ENCODE measurements at regions not wholly inside any gene's neighbourhood (a gene's known extent, or its start where the extent isn't known, plus 50 kb on each side); places are given as distances from the start of the nearest gene placed in this dataset.

DNA sequence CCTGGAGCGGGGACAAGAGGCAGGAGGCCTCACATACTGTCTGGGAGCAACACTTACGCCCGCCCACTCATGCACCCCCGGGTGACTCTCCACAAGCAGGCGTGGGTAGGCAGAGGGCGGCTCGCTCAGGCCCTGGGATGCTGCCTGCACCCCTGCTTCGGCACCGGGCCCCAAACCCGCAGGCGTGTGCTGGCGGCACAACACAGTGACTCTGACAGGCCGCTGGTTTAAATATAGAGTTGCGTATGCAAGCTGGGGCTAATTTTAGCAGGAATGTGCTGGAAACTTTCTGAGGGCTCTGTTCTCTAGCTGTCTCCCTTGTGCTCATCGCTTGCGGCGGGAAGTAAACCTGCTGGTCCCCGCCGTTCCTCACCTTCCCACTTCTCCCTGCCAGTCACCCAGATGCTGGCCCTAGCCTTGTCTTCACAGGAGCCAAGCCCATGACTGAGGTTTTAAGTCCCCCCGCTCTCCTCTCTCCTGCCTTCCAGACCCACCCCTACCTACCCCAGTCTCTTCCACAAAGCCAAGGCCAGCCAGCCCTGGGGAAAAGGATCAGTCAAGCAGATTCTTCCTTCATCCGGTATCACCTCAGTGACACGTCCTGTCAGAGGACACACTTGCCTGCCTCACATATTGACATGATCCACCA, 94.5 kb upstream of the FOXP4 start:
- Mint-ChIP-seq H3K27me3 (ENCODE audit: low read depth) (peaks cover 1% of the 10 kb centered on the region), H3K4me1 (ENCODE audit: low read depth) (peaks cover 3% of the 10 kb centered on the region), H3K9me3 (no peaks in the 10 kb centered on the region), H3K4me3 (no peak overlapping the region), H3K36me3 (ENCODE audit: insufficient read depth) (no peaks in the 10 kb centered on the region)
- no peak for DNase-seq
- no peak for ATAC-seq

DNA sequence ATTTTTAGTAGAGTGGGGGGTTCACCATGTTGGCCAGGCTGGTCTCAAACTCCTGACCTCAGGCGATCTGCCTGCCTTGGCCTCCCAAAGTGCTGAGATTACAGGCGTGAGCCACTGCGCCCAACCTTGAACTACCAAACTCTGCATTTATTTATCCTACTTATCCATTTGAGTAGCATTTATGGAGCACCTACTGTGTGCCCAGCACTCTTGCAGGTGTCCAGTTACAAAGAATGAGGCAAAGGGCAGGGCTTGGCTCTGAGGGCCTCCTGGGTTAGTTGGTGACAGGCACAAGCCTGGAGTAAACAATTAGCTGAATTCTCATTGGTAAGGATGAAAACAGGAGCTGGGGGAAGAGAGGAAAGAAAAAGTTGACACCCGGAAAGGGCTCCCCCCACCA, 93.4 kb upstream of the FOXP4 start:
- Mint-ChIP-seq H3K9me3 (no peaks in the 10 kb centered on the region), H3K4me1 (ENCODE audit: low read depth) (peaks cover 3% of the 10 kb centered on the region), H3K4me3 (no peak overlapping the region), H3K36me3 (ENCODE audit: insufficient read depth) (no peaks in the 10 kb centered on the region), H3K27me3 (ENCODE audit: low read depth) (peaks cover 1% of the 10 kb centered on the region)
- DNase-seq (no peak), ATAC-seq (no peak)

- H3K4me1 Mint-ChIP-seq (ENCODE audit: low read depth), result peaks cover 3% of the 10 kb centered on the region
- H3K36me3 Mint-ChIP-seq (ENCODE audit: insufficient read depth), result no peaks in the 10 kb centered on the region
- no peak for ATAC-seq
- no peak for DNase-seq
- H3K27me3 Mint-ChIP-seq (ENCODE audit: low read depth), result peaks cover 4% of the 10 kb centered on the region
- no peaks in the 10 kb centered on the region for H3K9me3 Mint-ChIP-seq
- H3K4me3 Mint-ChIP-seq, result no peak overlapping the region
Observed at GRCh38 chr6:41453244-41453643, 92.9 kb upstream of the FOXP4 start.

- H3K4me1 Mint-ChIP-seq (ENCODE audit: low read depth), result peaks cover 3% of the 10 kb centered on the region
- H3K27me3 Mint-ChIP-seq (ENCODE audit: low read depth), result peaks cover 8% of the 10 kb centered on the region
- no peak overlapping the region for H3K4me3 Mint-ChIP-seq
- no peak for DNase-seq
- no peak for ATAC-seq
- H3K36me3 Mint-ChIP-seq (ENCODE audit: insufficient read depth), result no peaks in the 10 kb centered on the region
- no peaks in the 10 kb centered on the region for H3K9me3 Mint-ChIP-seq
Observed at GRCh38 chr6:41454189-41454789, 91.9 kb upstream of the FOXP4 start.

GRCh38 chr6:41455410-41455809, 90.8 kb upstream of the FOXP4 start:
- ATAC-seq, result no peak
- Mint-ChIP-seq H3K36me3 (ENCODE audit: insufficient read depth) (no peaks in the 10 kb centered on the region), H3K4me3 (no peak overlapping the region), H3K9me3 (no peaks in the 10 kb centered on the region), H3K4me1 (ENCODE audit: low read depth) (no peaks in the 10 kb centered on the region), H3K27me3 (ENCODE audit: low read depth) (peaks cover 10% of the 10 kb centered on the region)
- DNase-seq, result no peak

GRCh38 chr6:41455818-41456217, 90.4 kb upstream of the FOXP4 start:
- Mint-ChIP-seq H3K9me3 (no peaks in the 10 kb centered on the region), H3K4me1 (ENCODE audit: low read depth) (no peaks in the 10 kb centered on the region), H3K36me3 (ENCODE audit: insufficient read depth) (no peaks in the 10 kb centered on the region), H3K4me3 (no peak overlapping the region), H3K27me3 (ENCODE audit: low read depth) (peaks cover 10% of the 10 kb centered on the region)
- ATAC-seq (no peak), DNase-seq (no peak)

DNA sequence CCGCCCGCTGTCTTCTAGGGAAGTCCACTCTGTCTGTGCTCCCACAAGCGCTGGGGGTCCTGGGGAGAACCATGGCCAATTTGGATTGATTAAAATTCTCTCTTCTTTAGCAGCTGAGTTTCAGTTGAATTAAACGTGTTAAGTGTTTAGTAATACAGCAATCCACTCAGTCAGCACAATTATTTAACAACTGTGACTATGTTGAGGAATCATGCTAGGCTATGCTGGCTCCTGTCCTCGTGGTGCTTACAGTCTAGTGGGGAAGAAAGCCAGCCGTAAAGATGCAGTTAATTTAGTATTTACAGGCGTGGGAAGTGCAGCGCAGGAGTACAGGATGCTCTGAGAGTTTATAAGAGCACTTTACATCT, 88.9 kb upstream of the FOXP4 start:
- DNase-seq (no peak), ATAC-seq (no peak)
- Mint-ChIP-seq H3K4me1 (ENCODE audit: low read depth) (no peaks in the 10 kb centered on the region), H3K27me3 (ENCODE audit: low read depth) (peaks cover 10% of the 10 kb centered on the region), H3K36me3 (ENCODE audit: insufficient read depth) (no peaks in the 10 kb centered on the region), H3K9me3 (no peaks in the 10 kb centered on the region), H3K4me3 (no peak overlapping the region)

DNA sequence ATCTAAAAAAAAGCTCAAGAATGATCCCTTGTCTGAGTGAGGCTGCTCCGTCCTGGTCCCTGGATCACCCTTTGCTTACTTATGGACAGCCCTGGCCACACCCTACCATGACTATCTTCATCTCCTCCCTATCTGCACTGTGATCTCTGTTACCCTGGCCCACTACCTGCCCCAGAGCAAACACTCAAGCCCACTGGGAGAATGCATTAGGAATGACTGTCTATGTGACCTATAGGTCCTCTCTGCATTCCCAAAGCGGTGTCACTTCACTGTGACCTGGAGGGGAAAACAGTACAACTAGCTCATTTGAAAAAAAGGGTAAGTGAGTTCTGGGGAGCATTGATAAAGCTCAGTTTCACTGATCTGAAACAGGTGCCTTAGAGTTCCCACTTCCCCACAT, 86.4 kb upstream of the FOXP4 start:
- Mint-ChIP-seq H3K4me1 (ENCODE audit: low read depth) (no peaks in the 10 kb centered on the region), H3K4me3 (no peak overlapping the region), H3K27me3 (ENCODE audit: low read depth) (peaks cover 23% of the 10 kb centered on the region), H3K9me3 (no peaks in the 10 kb centered on the region), H3K36me3 (ENCODE audit: insufficient read depth) (no peaks in the 10 kb centered on the region)
- ATAC-seq, result no peak
- DNase-seq, result no peak

GRCh38 chr6:41460742-41461336, 85.3 kb upstream of the FOXP4 start:
- peaks cover 31% of the 10 kb centered on the region for H3K27me3 Mint-ChIP-seq (ENCODE audit: low read depth)
- H3K9me3 Mint-ChIP-seq, result no peaks in the 10 kb centered on the region
- DNase-seq, result no peak
- no peak for ATAC-seq
- no peaks in the 10 kb centered on the region for H3K4me1 Mint-ChIP-seq (ENCODE audit: low read depth)
- no peak overlapping the region for H3K4me3 Mint-ChIP-seq
- H3K36me3 Mint-ChIP-seq (ENCODE audit: insufficient read depth), result no peaks in the 10 kb centered on the region

- no peaks in the 10 kb centered on the region for H3K36me3 Mint-ChIP-seq (ENCODE audit: insufficient read depth)
- peaks cover 41% of the 10 kb centered on the region for H3K27me3 Mint-ChIP-seq (ENCODE audit: low read depth)
- DNase-seq, result no peak
- H3K4me1 Mint-ChIP-seq (ENCODE audit: low read depth), result no peaks in the 10 kb centered on the region
- H3K4me3 Mint-ChIP-seq, result no peak overlapping the region
- no peaks in the 10 kb centered on the region for H3K9me3 Mint-ChIP-seq
- ATAC-seq, result no peak
Observed at GRCh38 chr6:41462033-41462432, 84.1 kb upstream of the FOXP4 start.

- peak in 1 of 2 donors; percentile 40 for ATAC-seq
- DNase-seq, result no peak
- Mint-ChIP-seq H3K4me3 (no peak overlapping the region), H3K27me3 (ENCODE audit: low read depth) (peaks cover 46% of the 10 kb centered on the region), H3K4me1 (ENCODE audit: low read depth) (no peaks in the 10 kb centered on the region), H3K36me3 (ENCODE audit: insufficient read depth) (no peaks in the 10 kb centered on the region), H3K9me3 (no peaks in the 10 kb centered on the region)
Observed at GRCh38 chr6:41463062-41463930, 82.9 kb upstream of the FOXP4 start.

DNA sequence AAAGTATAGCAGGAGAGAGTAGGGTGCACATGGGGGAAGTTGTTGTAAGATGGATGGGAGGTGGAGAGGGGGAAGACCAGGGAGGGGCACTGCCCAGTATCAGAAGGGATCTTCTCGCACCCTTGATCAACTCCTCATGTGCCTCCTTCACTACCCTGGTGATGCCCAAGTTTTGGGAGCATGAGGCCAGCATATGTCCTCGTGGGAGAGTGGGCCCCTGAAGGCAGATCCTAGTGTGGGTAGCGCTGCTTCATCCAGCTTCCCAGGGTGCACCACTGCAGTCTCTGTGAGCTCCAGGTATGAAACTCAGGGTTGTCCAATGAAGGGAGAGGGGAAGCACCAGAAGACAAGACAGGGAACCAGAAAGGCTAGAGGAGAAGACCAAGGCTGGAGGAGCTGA, 82.2 kb upstream of the FOXP4 start:
- Mint-ChIP-seq H3K4me3 (no peak overlapping the region), H3K9me3 (no peaks in the 10 kb centered on the region), H3K36me3 (ENCODE audit: insufficient read depth) (no peaks in the 10 kb centered on the region), H3K4me1 (ENCODE audit: low read depth) (no peaks in the 10 kb centered on the region), H3K27me3 (ENCODE audit: low read depth) (peaks cover 51% of the 10 kb centered on the region)
- ATAC-seq (no peak), DNase-seq (no peak)

GRCh38 chr6:41464481-41464880, 81.7 kb upstream of the FOXP4 start:
- DNase-seq (no peak), ATAC-seq (no peak)
- Mint-ChIP-seq H3K4me1 (ENCODE audit: low read depth) (peaks cover under 1% of the 10 kb centered on the region), H3K9me3 (no peaks in the 10 kb centered on the region), H3K4me3 (no peak overlapping the region), H3K36me3 (ENCODE audit: insufficient read depth) (no peaks in the 10 kb centered on the region), H3K27me3 (ENCODE audit: low read depth) (peaks cover 53% of the 10 kb centered on the region)

GRCh38 chr6:41466437-41466990, 79.7 kb upstream of the FOXP4 start:
- H3K4me1 Mint-ChIP-seq (ENCODE audit: low read depth), result peaks cover 8% of the 10 kb centered on the region
- no peak for ATAC-seq
- H3K36me3 Mint-ChIP-seq (ENCODE audit: insufficient read depth), result no peaks in the 10 kb centered on the region
- H3K27me3 Mint-ChIP-seq (ENCODE audit: low read depth), result peaks cover 70% of the 10 kb centered on the region
- no peak for DNase-seq
- no peaks in the 10 kb centered on the region for H3K9me3 Mint-ChIP-seq
- no peak overlapping the region for H3K4me3 Mint-ChIP-seq
